ENCODE measurements at regions not wholly inside any gene's neighbourhood (a gene's known extent, or its start where the extent isn't known, plus 50 kb on each side); places are given as distances from the start of the nearest gene placed in this dataset.

DNA sequence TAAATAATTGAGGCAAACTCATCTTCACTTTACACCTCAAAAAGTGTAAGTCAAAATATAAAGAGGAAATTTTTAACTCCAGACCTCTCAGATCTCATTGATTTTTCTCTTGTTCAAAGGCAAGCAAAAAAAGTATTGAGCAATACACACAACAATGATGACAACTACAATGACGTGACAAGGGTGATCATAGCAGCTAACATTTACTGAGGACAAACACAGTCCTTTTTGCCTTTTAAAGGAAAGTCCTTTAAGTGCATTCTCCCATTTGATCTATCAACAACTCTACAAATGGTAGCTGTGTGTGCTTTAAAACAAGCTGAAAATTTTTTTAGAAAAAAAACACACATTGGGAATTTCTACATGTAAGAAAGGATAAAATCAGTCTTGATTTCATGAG, 123.5 kb upstream of the CTAGE1 start:
- Histone ChIP-seq H3K9me3 (ENCODE audit: low read depth) (no peaks in the 10 kb centered on the region), H3K36me3 (no peaks in the 10 kb centered on the region), H3K4me3 (no peak overlapping the region), H3K27me3 (no peaks in the 10 kb centered on the region), H2AFZ (replicated peaks) (no peak overlapping the region), H3F3A (ENCODE audit: low read depth) (no peaks in the 10 kb centered on the region), H3K79me2 (ENCODE audit: low read depth) (no peaks in the 10 kb centered on the region), H3K4me2 (no peak overlapping the region), H4K20me1 (ENCODE audit: low read depth) (no peaks in the 10 kb centered on the region), H3K27ac (no peak overlapping the region), H3K9ac (no peak overlapping the region), H3K4me1 (peaks cover 7% of the 10 kb centered on the region)
- Mint-ChIP-seq H3K4me3 (no peak overlapping the region), H3K4me1 (peaks cover 6% of the 10 kb centered on the region), H3K27ac (no peak overlapping the region), H3K9me3 (peaks cover 2% of the 10 kb centered on the region), H3K36me3 (no peaks in the 10 kb centered on the region), H3K27me3 (ENCODE audit: insufficient read depth, low read depth) (no peaks in the 10 kb centered on the region)
- no peak for DNase-seq (ENCODE audit: low spot score)
- no peak for TF ChIP-seq EZH2 (IDR thresholded peaks at IDR 0.05)
- TF ChIP-seq EZH2phosphoT487 (IDR thresholded peaks at IDR 0.05): no peak
- TF ChIP-seq, protein P1, sequence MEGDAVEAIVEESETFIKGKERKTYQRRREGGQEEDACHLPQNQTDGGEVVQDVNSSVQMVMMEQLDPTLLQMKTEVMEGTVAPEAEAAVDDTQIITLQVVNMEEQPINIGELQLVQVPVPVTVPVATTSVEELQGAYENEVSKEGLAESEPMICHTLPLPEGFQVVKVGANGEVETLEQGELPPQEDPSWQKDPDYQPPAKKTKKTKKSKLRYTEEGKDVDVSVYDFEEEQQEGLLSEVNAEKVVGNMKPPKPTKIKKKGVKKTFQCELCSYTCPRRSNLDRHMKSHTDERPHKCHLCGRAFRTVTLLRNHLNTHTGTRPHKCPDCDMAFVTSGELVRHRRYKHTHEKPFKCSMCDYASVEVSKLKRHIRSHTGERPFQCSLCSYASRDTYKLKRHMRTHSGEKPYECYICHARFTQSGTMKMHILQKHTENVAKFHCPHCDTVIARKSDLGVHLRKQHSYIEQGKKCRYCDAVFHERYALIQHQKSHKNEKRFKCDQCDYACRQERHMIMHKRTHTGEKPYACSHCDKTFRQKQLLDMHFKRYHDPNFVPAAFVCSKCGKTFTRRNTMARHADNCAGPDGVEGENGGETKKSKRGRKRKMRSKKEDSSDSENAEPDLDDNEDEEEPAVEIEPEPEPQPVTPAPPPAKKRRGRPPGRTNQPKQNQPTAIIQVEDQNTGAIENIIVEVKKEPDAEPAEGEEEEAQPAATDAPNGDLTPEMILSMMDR (IDR thresholded peaks at IDR 0.05): no peak

DNA sequence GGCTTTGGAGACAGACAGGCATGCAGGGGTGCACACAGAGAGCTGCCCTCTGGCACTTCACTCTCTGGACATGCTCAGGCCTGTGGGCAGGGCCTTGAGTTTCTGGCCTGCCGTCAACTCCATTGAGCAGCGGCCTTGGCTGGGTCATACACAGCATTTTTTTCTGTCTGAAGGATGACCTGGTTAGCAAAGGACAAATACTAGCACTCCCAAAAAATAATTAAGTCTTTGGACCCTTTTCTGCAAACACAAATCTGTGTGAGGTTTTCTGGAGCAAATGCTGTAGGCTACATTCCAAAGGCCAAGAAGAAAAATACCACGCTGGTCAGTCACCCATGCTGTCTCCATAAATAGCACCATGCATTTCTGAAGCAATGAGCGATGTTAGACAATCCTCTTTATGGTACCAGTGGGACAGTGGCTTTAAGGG, 124.7 kb upstream of the CTAGE1 start:
- H3K36me3 Mint-ChIP-seq: no peaks in the 10 kb centered on the region
- H3K4me3 Mint-ChIP-seq: no peak overlapping the region
- Histone ChIP-seq H3F3A (ENCODE audit: low read depth) (no peaks in the 10 kb centered on the region), H3K79me2 (ENCODE audit: low read depth) (no peaks in the 10 kb centered on the region), H2AFZ (replicated peaks) (no peak overlapping the region), H3K4me2 (no peak overlapping the region), H4K20me1 (ENCODE audit: low read depth) (no peaks in the 10 kb centered on the region), H3K9me3 (ENCODE audit: low read depth) (no peaks in the 10 kb centered on the region), H3K4me3 (no peak overlapping the region), H3K27ac (no peak overlapping the region), H3K36me3 (no peaks in the 10 kb centered on the region), H3K4me1 (no peaks in the 10 kb centered on the region), H3K27me3 (no peaks in the 10 kb centered on the region), H3K9ac (no peak overlapping the region)
- peaks cover 3% of the 10 kb centered on the region for H3K4me1 Mint-ChIP-seq
- no peaks in the 10 kb centered on the region for H3K27me3 Mint-ChIP-seq (ENCODE audit: insufficient read depth, low read depth)
- DNase-seq (ENCODE audit: low spot score): no peak
- TF ChIP-seq EZH2phosphoT487 (IDR thresholded peaks at IDR 0.05): no peak
- TF ChIP-seq EZH2 (IDR thresholded peaks at IDR 0.05): no peak
- TF ChIP-seq, protein P1 (IDR thresholded peaks at IDR 0.05): no peak
- peaks cover 2% of the 10 kb centered on the region for H3K9me3 Mint-ChIP-seq
- no peak overlapping the region for H3K27ac Mint-ChIP-seq

DNA sequence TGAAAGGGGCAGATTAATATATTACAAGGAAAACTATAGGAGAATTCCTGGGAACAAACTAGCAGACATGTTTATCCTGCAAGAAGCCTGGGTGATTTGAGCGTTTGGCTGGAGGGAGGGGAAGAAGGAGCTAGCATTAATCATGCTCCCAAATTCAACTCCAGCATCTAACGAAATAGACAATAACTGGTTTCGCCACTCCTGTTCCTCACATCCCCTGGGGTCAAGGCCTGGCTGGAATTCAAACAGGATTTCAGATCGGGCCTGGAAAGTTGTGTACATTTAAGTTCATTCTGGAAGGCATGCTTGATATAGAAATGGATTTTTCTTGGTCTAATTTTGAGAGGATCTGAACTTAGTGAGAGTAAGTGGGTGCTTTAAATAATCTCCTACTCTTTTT, 126.1 kb upstream of the CTAGE1 start:
- H3K9me3 Mint-ChIP-seq: peaks cover 2% of the 10 kb centered on the region
- Histone ChIP-seq H3K9ac (no peak overlapping the region), H3K9me3 (ENCODE audit: low read depth) (no peaks in the 10 kb centered on the region), H3K36me3 (no peaks in the 10 kb centered on the region), H2AFZ (replicated peaks) (no peak overlapping the region), H3K79me2 (ENCODE audit: low read depth) (no peaks in the 10 kb centered on the region), H3K4me3 (no peak overlapping the region), H3K4me2 (no peak overlapping the region), H3F3A (ENCODE audit: low read depth) (no peaks in the 10 kb centered on the region), H3K27me3 (no peaks in the 10 kb centered on the region), H4K20me1 (ENCODE audit: low read depth) (no peaks in the 10 kb centered on the region), H3K4me1 (no peaks in the 10 kb centered on the region), H3K27ac (no peak overlapping the region)
- H3K36me3 Mint-ChIP-seq: no peaks in the 10 kb centered on the region
- no peak overlapping the region for H3K27ac Mint-ChIP-seq
- DNase-seq (ENCODE audit: low spot score): no peak
- TF ChIP-seq EZH2phosphoT487 (IDR thresholded peaks at IDR 0.05) (no peak), EZH2 (IDR thresholded peaks at IDR 0.05) (no peak)
- TF ChIP-seq, protein P1 (IDR thresholded peaks at IDR 0.05): no peak
- peaks cover 5% of the 10 kb centered on the region for H3K4me1 Mint-ChIP-seq
- no peaks in the 10 kb centered on the region for H3K27me3 Mint-ChIP-seq (ENCODE audit: insufficient read depth, low read depth)
- H3K4me3 Mint-ChIP-seq: no peak overlapping the region
